IPS DF 19.7 (cell line): ENCODE measurements at regions not wholly inside any gene's neighbourhood (a gene's known extent, or its start where the extent isn't known, plus 50 kb on each side); places are given as distances from the start of the nearest gene placed in this dataset.
"Not testable (repeated sequence)": the region's sequence is repeated elsewhere in the genome, so short reads cannot be mapped to it uniquely, and the experiment has no call there.

Experiments
- DNase-seq: peaks from one replicate; pipeline ENCODE4 v3.0.0-alpha.2; 2013; ENCODE audit warnings: low read depth, low spot score

DNA sequence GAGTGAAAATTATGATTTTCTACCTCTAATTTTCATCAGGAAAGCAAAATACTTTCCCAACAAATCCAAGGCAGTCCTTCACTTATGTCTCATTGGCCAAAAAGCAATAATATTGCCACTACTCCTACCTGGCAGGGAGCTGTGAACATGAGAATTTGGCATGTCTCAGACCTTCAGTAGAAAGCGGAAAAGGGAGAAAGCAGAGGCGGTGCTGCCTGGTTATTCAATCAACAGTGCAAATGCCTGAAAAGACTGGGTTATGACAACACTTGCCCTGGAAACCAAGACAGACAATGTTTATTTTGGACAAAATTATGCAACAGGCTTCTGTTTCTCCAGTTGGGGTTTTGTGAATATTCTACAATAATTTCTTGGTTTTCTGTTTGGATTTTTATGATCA is 194.4 kb downstream of the TAF11L14 start:
- no peak for DNase-seq

DNA sequence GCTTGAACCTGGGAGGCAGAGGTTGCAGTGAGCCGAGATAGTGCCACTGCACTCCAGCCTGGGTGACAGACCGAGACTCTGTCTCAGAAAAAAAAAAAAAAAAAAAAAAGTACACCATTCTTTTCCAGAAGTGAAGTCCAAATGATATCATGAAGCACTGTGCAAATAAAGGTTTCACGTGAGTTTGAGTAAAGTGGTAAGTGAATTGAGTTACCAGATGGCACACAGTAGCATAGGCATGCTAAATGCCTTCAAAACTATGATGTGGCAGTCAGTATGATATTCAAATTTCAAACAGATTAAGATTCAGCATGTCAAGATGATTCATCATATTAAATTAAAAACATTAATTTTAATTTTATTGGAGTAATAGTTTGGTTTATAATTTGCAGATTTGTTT is 195.2 kb downstream of the TAF11L14 start:
- no peak for DNase-seq

DNA sequence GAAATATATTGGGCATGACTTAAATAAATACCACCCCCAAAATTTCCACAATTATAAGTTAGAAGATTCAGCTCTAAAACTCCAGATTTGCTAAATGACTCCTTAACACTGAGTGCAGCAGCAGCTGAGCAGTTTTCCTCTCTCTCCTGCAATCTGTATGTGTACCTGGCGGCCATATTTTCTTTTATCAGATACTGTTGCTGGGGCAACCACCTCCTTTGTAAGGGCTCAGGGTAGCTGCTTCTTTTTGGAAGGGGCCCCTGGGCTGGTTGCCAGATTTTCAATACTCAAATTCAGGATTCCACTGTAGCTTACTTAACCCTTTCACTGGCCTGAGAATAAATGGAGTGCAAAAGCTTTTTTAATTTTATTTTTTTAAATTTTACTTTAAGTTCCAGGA is 197.0 kb downstream of the TAF11L14 start:
- DNase-seq, result no peak

DNA sequence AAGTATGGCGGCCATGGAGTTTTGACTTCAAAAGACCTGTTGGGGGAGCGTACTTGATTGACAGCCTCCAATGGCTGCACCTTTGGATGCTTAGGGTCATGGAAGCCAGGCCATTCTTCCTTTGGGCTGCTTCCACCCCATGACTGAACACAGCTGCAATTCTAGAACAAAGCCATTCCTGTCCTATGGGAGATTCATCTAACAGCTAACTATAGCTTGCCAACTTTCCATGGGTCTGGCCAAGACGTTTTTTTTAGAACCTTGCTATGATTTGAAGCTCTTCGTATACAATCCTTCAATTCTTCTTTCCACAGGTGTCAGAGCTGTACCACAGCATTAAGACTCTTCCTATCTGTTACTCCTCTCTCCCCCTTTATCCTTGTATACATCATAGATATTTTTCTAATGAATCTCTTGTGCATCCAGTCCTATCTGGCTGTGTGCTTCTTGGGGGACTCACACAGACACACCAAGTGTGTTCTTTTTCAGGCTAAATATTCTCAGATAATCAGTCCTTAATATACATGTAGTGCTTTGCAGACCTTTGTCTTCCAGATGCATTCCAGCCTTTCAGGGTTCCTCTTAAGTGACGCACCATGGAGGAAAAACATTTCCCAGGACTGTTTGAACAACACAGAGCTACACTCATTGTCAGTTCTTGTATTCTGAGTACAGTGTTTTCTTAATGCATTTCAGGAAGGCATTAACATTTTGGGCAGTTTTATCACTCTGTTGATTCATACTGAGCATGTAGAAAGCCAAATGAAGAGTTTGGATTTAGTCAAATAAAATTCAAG is 198.9 kb downstream of the TAF11L14 start:
- DNase-seq, result no peak

DNA sequence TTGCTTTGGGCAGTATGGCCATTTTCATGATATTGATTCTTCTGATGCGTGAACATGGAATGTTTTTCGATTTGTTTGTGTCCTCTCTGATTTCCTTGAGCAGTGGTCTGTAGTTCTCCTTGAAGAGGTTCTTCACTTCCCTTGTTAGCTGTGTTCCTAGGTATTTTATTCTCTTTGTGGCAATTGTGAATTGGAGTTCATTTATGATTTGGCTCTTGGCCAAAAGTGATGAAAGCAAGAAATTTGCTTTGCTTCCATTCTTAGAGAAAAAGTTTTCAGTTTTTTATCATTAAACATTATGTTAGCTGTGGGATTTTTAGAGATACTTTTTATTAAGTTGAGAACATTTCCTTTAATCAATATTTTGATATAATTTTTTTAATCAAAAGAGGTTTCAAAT is 203.5 kb downstream of the TAF11L14 start:
- DNase-seq, result no peak

DNA sequence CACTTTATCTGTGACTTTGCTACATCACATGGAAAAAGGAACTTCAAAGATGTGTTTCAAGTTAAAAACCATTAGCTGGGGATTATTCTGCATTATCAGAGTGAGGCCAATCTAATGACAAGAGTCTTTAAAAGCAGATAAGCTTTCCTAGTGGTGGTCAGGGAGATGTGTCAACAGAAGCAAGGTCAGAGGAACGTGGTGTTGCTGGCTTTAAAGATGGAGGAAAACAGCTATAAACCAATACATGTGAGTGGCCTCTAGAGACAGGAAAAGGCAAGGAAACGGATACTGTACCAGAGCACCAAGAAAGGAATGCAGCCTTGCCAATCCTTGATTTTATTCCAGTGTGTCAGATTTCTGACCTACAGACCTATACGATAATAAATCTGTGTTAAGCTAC is 204.2 kb downstream of the TAF11L14 start:
- peak; percentile 9 for DNase-seq

DNA sequence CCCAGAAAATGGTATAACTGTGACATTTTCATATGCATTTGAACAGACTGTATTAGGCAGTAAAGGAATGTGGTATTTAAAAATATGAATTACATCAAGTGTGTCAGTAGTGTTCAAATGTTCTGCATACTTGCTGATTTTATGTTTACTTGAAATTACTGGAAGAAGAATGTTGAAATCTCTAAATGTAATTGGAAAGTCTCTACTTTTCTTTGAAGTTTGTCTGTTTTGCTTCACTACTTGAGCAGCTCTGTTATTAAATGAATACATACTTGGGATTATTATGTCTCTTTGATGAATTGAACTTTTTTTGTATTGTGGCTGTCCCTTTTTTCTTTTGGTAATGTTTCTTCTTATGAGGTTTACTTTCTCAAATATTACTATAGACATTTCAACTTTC is 205.6 kb downstream of the TAF11L14 start:
- DNase-seq, result no peak

DNA sequence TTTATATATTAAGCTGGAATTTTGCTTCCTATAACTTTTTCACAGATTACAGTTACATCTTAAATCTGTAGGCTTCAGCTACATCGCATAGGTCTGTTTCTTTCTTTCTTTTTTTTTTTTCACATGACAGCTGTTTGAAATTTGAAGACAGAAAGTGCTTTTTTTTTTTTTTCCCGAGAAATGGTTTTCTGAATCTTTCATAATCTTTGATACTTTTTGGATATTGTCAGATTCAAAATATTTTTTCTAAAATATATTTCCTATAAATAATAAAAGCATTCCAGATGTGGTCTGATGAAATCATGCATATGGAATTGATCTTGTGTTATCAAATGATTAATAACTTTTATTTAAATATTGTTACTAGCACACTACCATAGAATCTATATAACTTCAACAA is 212.2 kb downstream of the TAF11L14 start:
- DNase-seq, result no peak

DNA sequence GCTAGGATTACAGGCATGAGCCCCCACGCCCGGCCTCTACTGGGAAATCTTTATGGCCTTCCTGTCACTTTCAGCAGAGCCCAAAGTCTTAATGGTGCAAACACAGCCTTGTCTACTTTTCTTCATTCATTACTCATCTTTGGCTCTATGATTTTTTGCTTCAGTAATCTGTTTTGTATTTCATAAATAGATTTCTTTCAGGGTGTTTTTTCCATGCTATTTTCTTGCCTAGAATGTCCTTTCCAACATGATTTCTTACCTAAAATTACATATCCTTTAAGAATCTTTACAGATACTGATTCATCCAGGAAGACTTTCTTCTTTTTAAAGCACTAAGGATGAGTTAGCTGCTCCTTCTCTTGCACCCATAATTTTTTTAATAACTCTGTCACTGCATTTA is 213.0 kb downstream of the TAF11L14 start:
- DNase-seq, result no peak

DNA sequence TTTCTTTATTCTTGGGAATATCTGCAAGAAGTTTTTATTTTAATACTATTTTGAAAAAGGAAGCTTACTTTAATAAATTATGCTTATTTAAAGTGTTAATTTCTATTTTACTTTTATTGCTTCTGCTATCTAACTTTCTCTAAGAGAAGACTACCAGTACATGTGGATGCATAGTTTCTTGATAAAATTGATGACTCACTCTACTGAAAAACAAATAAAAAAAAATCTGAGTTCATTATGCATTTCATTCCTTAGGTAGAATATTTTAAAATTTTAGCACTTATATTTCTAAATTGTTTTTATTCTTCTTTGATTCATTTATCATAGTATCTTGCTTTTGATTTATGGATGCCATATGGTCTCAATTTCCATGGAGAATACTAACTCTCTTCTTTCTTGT is 217.9 kb downstream of the TAF11L14 start:
- DNase-seq, result no peak

DNA sequence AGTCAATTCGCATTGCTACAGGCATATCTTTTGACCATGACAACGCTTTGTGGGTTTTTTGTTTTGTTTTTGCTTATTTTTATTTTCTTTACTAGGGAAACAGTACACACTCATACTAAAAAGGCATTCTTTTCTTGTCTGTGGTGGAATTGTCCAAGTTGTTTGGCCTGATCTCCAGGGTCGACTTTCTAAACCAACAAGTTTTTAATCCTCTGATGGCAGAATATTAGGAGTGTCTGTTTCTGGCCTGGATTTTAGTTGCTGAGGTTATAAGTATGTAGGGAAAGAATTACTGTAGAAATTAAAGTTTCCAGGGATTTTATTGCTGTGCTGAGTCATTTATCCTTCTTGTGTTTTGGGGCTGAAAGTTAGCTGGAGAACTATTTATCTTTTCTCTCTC is 218.5 kb downstream of the TAF11L14 start:
- DNase-seq, result no peak

DNA sequence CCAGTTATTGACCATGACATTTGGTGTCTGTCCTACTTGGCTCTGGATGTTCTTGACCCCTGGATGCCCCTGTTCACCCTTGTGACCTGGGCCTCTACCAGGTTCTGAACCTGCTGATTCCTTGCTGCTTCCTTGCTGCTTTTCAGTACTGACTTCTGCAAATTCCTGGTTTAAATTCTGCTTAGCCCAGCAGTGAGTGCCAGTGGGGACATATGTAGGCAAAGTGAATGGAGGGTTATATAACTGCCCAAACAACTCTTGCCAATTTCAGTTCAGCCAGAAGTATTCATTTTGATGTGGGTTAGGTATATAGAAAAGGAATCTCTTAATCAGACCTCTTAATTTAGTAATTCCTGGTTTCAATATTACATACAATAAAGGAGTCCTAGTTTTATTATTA is 220.6 kb downstream of the TAF11L14 start:
- DNase-seq, result no peak

DNA sequence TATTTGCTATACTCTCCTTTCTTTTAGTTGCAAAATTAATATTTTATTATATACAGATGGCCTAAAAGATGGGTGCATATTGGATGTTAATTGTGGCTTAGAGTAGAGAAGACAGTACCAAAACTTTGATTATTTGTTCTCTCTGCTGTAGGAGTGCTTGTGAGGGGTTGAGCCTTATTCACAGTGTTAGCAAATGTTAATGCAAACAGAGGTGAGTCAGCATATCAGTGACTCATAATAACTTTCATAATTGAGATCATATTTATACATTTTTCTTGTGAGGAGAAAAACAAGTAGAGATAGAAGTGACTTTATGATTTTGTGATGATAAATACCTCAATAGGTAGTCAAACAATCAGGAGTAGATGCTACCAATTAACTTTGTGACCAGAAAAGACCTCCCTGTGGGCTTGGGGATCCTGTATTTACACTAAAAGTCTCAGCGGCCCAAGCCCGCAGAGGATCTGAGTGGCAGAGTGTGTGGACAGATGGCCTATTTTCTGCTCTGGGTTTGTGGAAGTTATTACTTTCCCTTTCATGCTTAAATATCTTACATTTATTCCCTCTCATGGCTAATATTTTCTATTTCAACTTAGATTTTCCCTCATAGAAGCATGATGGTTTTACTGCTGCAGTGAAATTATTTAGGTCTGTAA is 226.5 kb downstream of the TAF11L14 start:
- DNase-seq, result no peak

DNA sequence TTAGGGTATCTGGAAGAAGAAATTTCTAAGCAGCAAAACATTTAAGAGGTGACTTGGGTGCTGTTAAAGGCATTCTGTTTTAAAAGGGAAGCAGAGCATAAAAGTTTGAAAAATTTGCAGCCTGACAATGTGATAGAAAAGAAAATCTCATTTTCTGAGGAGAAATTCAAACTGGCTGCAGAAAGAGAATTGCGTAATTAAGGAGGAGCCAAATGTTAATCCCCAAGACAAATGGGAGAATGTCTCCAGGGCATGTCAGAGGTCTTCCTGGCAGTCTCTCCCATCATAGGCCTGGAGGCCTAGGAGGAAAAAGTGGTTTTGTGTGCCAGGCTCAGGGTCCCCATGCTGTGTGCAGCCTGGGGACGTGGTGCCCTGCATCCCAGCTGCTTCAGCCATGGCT is 230.6 kb downstream of the TAF11L14 start:
- not testable (repeated sequence) for DNase-seq

DNA sequence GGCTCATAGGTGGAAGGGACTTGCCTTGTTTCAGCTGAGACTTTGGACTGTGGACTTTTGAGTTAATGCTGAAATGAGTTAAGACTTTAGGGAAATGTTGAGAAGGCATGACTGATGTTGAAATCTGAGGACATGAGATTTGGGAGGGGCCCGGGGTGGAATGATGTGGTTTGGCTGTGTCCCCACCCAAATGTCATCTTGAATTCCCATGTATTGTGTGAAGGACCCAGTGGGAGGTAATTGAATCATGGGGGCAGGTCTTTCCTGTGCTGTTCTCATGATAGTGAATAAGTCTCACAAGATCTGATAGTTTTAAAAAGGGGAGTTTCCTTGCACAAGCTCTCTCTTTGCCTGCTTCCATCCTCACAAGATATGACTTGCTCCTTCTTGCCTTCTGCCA is 231.7 kb downstream of the TAF11L14 start:
- not testable (repeated sequence) for DNase-seq

DNA sequence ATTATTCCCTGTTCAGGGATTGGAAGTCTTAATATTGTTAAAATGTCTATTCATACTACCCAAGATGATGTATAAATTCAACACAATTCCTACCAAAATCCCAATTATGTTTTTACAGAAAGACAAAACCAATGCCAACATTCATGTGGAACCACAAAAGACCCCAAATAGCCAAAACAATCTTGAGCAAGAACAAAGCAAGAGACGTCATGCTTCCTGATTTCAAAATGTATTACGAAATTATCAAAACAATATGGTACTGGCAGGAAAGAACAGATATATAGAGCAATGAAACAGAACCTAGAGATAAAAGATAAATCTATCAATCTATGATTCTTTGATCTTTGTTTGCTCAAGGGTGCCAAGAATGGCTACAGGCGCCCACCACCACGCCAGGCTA is 237.9 kb downstream of the TAF11L14 start:
- DNase-seq, result no peak

DNA sequence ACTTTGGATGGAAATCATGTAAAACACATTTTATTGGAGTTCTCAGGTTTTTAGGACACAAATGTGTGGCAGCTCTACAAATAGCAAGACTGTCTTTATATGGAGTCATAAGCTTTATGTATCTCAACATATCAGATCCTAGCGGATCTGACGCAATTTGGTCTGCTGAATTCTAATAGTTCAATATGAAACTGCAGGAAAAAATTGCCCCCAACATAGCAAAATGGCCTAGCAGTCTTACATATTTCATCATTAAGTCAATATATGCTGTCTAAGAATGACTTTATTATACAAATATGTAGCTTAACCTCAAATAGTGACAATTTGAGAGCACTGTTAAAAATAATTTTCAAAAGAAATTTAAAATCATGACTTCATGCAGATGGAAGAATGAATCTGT is 244.3 kb downstream of the TAF11L14 start:
- DNase-seq, result no peak

DNA sequence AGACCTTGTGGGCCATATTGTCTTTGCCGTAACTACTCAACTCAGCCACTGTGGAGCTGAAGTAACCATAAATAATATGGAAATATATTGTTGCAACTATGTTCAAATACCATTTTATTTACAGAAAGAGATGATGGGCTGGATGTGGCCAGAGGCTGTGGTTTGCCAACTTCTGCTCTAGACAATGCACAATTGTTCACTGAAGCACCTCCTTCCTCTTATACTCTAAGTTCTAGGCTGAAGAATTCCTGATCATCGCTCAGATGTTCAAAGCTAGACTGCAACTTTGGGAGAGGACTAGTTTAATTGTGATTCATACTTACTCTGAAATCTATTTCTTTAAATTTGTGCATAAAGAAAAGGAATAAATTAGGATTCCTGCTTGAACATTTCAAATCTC is 245.0 kb downstream of the TAF11L14 start:
- no peak for DNase-seq

DNA sequence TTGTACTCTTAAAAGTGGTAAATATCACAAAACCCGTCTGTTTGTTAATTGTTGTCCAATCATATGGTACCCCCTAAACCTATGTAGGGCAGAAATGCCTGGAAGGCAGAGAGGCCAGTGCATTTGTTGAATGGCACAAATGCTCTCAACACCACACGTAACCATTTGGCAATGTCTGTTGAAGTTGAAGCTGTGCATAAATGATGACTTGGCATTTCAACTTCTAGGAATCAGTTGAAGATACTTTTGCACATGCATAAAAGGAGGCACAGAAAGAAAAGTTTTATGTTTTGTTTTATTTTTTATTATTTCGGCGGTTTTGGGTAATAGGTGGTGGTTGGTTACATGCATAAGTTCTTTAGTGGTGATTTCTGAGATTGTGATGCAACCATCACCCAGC is 246.6 kb downstream of the TAF11L14 start:
- no peak for DNase-seq

DNA sequence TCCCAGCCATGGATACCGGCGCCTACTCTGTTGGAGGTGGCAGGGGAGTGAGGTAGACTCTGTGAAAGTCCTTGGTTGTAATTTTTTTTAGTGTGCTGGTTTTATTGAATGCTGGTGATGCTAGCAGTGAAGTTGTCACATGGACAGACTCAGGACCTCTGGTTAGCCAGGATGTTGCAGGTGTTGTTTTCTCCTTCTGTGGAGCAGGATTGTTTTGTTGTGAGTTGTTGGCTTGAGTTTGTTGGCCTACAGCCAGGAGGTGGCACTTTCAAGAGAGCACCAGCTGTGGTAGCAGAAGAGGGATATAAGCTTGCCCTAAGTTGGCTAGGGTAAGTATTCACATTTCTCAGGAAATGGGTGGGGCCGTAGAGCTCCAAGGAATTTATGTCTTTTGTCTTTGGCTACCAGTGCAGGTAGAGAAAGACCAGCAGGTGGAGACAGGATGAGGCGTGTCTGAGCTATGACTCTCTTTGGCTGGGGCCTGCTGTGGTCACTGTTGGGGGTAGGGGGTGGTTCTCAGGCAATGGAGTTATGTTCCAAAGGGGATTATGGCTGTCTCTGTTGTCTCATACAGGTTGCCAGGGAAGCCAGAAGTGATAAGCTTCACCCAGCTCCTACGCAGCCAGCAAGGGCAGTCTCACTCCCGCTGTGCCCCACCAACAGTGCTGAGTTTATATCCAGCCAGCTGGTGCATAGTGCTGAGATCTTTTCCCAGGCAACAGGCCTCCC is 248.7 kb downstream of the TAF11L14 start:
- peak; percentile 63 for DNase-seq

DNA sequence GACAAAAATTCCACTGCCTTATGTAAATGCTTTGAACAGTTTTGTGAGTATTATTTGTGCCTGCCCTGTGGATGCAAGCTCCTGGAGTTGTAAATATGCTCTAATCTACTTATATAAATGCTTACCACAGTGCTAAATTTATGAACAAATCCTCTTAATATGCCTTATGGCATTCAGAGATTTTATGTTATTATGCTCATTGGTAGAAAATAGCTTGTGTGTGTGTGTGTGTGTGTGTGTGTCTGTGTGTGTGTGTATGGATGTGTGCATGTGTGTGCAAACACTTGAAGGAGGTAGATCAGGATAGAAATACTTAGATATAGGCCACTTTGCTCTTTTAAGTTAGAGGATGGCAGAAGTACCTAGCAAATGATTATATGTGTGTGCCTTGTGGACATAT is 253.9 kb downstream of the TAF11L14 start:
- DNase-seq, result no peak

DNA sequence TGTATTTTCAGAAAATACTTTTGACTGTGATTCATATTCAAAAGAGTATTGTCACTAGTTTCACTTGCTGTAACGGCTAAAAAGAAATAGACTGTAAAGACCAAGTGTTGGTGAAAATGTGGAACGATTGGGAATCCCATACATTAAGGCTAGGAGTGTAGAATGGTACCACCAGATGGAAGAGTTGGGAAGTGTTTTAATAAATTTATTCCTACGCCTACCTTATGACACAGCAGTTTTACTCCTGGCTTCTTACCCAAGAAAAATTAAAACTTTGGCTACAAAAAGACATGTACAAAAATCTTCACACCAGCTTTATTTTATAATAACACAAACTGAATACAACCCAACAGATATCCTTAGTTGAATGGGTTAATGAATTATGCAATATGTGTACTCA is 256.2 kb downstream of the TAF11L14 start:
- DNase-seq, result no peak

DNA sequence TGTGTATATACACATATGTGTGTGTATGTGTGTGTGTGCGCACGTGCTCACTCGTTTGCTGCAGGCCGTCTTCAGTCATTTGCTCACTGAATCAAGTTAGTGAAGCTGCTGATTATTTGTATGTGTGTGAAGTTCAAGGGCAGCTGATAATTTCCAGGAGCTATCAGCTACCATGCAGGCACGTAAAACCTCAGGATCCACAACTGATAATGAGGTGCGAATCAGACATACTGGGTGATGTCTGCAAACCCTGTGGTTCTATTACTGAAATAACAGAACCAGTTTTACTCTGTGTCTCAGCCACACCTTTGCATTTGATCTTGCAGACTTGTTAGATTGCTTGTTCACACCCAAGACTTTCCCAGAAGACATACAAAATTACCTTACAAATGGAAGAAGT is 257.6 kb downstream of the TAF11L14 start:
- DNase-seq, result no peak
